PC-3 (cell line): ENCODE measurements at regions not wholly inside any gene's neighbourhood (a gene's known extent, or its start where the extent isn't known, plus 50 kb on each side); places are given as distances from the start of the nearest gene placed in this dataset.
"Not testable (repeated sequence)": the region's sequence is repeated elsewhere in the genome, so short reads cannot be mapped to it uniquely, and the experiment has no call there.

ENCODE experiments used
- EZH2 ChIP-seq: fragments of 300-600 bp; sonication (generic); IDR thresholded peaks from one replicate; pipeline ENCODE4 v1.6.1; 2017; ENCODE audit warnings: antibody characterized with exemption, mild to moderate bottlenecking, low read length; ENCODE audit not compliant: unreplicated experiment
- EZH2phosphoT487 ChIP-seq: fragments of 300-600 bp; sonication (generic); IDR thresholded peaks from 2 replicates; pipeline ENCODE4 v1.6.1; 2018; ENCODE audit warnings: mild to moderate bottlenecking, antibody characterized with exemption, low read length, borderline replicate concordance
- TF ChIP-seq, protein P1 (sequence below): fragments of 300-600 bp; sonication (generic); conservative IDR thresholded peaks from 2 replicates; pipeline ENCODE4 v1.5.1; 2017; ENCODE audit warnings: antibody characterized with exemption, low read depth, mild to moderate bottlenecking, low read length

DNA sequence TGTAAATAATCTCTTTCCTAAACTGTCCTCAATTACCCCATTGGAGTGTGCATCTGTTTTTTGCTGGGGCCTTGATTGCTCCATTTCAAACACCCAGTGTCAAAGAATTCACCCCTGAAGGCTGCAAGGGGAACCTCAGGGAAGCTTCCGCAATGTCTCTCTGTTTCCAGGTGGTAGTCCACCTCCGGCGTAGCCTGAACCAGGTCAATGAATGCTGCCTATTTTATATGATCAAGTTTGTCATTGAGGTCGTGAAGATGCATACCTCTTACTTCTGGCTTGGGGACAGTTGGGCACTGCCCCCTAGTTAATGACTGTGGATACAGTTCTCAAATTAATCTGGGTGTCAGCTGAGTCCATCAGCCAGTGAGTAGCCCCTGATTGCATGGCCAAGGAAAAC, 79.1 kb downstream of the NPIPB5 start:
- TF ChIP-seq, protein P1, sequence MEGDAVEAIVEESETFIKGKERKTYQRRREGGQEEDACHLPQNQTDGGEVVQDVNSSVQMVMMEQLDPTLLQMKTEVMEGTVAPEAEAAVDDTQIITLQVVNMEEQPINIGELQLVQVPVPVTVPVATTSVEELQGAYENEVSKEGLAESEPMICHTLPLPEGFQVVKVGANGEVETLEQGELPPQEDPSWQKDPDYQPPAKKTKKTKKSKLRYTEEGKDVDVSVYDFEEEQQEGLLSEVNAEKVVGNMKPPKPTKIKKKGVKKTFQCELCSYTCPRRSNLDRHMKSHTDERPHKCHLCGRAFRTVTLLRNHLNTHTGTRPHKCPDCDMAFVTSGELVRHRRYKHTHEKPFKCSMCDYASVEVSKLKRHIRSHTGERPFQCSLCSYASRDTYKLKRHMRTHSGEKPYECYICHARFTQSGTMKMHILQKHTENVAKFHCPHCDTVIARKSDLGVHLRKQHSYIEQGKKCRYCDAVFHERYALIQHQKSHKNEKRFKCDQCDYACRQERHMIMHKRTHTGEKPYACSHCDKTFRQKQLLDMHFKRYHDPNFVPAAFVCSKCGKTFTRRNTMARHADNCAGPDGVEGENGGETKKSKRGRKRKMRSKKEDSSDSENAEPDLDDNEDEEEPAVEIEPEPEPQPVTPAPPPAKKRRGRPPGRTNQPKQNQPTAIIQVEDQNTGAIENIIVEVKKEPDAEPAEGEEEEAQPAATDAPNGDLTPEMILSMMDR = not testable (repeated sequence)
- TF ChIP-seq EZH2, EZH2phosphoT487: not testable (repeated sequence)
